Skin of body (tissue), 1 donor: ENCODE measurements at regions not wholly inside any gene's neighbourhood (a gene's known extent, or its start where the extent isn't known, plus 50 kb on each side); places are given as distances from the start of the nearest gene placed in this dataset.
A peak's percentile ranks its signal among the peaks of the same experiment; 100 is the strongest.
"Not testable (repeated sequence)": the region's sequence is repeated elsewhere in the genome, so short reads cannot be mapped to it uniquely, and the experiment has no call there.

Experiments
- DNase-seq: peaks from one replicate; lab custom pipeline; 2025; lab: John Stamatoyannopoulos, UW

DNA sequence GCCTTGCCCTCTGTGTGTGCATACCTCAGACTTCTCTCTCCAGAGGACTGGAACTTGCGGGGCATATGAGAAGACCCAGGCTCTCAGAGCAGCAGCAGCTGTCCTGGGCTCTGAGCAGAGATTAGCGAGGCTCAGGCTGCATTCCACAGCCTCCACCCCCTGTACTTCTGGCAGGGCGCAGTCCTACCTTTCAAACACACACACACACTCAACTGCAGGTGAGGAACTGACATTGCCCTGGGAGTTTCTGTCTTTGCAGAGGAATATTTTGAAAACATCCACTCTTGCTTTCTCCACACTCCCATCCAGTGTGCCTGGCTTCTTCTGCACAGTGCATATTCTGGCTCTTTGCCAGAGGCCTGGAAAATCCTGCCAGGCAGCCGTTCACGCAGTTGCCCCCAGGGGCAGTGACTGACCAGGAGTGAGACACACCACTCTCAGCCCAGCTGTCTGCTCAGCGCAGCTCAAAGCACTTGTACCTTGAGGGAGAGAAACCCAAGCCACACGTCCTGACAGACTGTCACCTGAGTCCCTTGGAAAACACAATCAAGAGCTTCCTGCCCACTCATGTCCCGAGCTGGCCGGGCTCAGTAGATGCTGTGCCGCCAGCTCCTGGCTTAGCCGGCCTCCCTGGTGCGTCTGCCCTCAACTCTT, 460.8 kb downstream of the RNF144A start:
- DNase-seq, result no peak

DNA sequence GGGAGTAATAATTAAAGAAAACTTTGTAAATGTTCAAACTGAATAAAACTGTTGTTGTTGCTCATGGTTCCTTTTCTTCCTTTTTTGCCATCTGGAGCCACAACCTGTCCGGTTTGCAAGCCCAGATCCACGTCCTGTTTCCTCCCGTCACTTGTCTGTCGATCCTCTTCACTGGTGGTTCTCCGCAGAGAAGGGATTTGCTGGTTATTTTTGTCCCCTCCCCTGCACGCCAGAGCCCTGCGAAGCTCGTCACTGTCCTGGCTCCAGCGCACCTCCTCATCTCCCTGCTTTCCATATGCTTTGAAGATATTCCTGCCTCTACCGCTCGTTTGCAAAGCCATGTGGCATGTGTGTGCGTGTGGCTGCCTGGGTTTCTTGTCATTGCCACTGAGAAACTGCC, 461.4 kb downstream of the RNF144A start:
- DNase-seq, result no peak

DNA sequence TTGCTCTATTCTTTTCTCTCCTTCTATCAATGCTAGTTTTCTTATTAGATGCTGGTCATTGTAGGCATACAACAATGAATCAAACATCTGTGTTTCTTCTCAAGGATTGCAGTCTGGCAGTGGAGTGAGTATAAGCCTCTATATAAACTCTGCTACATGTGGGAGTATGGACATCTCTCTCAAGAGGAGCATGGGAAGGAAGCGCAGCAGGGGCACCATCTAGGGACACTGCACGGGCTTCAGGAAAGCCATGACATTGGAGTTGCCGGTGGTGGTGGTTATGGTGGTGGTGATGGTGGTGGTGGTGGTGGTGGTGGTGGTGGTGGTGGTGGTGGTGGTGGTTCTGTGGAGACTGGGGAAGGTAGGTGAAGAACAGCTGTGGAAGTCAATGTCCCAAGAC, 462.6 kb downstream of the RNF144A start:
- DNase-seq, result no peak

DNA sequence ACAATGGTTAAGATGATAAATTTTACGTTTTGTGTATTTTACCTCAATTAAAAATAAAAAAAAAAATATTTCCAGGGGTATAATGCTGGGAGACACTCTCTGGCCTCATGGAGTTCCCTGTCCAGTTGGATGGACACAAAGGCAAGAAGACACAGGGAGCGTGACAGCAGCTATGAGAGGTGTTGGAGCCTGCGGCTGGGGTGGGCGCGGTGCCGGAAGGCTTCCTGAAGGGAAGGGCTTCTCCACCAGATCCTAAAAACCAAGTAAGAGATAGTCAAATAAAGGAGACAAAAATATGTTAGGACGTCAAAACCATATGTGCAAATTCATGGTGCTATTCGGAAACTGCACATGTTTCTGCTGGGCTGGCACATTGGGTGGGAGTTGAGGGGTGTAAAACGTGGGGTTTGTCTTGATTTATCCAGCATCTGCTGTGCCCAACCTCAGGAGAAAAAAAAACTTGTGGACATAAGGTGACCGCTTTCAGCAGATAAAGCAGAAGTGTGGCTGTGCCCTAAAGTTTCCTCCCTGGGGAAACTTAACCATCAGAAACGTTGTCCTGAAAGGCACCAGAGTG, 467.6 kb downstream of the RNF144A start:
- no peak for DNase-seq

DNA sequence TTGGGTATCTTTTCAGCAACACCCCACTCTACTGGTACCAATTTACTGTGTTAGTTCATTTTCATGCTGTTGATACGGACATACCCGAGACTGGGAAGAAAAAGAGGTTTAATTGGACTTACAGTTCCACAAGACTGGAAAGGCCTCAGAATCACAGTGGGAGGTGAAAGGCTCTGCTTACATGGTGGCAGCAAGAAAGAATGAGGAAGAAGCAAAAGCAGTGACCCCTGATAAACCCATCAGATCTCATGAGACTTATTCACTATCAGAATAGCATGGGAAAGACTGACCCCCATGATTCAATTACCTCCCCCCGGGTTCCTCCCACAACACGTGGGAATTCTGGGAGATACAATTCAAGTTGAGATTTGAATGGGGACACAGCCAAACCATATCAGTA, 473.1 kb downstream of the RNF144A start:
- DNase-seq, result not testable (repeated sequence)

DNA sequence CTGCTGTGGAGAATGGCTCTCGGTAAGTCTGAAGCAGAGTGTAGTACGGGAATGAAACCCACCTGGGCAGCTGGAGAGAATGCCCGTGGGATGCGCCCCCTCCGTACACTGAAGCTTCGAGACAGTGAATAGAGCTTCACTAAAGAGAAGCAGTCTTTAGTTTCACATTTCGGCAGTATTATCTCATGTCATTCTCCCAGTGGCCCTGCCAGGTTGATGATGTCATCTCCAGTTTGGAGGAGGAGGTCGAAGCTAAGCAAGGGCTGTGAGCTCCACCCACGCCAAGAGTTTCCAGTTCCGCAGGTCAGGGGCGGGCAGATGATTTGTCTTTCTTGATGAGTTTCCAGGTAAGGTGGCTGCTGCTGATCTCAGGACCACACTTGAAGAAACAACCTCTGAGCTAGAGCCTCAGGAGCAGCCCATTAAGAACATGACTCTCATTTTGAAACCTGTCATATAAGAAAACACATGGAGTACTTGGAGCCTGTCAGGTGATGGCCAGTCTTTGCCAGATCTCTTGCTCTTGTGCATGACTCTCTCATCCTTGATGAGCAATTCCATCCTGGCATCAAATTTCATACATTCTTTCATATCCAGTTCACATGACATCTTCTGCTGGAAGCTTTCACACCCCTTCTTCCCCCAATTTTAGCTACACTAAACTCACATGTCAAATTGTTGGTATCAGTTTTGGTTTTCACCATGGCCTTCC, 475.0 kb downstream of the RNF144A start:
- no peak for DNase-seq

DNA sequence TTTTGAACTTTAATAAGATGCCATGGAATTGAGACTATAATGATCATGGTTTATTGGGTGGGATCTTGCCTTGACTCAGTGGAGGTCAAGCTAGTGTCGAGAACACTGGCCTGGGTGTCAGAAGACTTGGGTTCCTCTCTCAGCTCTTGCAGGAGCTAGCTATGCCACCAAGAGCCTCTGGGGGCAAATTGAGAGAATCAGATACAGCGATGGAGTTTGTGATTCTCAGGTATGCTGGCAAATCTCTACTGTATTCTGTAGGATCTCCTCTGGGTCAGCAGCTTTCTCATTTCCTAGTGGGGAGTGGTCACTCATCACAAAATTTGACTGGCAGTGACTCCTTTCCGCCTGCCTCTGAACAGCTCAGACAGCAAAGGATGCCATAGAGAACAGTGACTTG, 477.0 kb downstream of the RNF144A start:
- DNase-seq, result no peak

DNA sequence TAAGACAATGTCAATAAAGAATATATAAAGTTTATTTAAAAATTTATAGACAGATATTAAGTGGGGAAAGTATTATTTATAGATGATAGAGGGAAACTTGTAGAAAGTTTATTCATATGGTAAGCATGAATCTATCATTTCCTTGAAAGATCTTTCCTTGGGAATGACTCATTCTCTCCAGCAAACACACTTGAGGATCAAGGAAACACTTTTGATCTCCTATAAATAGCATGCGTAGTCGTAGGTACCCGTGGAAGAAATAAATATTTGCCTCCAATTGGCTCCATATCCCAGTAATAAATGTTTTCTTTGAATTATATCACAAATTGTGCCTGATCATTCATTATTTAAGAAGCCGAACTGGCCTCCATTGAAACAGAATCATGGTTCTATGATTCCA, 483.4 kb downstream of the RNF144A start:
- DNase-seq, result no peak

DNA sequence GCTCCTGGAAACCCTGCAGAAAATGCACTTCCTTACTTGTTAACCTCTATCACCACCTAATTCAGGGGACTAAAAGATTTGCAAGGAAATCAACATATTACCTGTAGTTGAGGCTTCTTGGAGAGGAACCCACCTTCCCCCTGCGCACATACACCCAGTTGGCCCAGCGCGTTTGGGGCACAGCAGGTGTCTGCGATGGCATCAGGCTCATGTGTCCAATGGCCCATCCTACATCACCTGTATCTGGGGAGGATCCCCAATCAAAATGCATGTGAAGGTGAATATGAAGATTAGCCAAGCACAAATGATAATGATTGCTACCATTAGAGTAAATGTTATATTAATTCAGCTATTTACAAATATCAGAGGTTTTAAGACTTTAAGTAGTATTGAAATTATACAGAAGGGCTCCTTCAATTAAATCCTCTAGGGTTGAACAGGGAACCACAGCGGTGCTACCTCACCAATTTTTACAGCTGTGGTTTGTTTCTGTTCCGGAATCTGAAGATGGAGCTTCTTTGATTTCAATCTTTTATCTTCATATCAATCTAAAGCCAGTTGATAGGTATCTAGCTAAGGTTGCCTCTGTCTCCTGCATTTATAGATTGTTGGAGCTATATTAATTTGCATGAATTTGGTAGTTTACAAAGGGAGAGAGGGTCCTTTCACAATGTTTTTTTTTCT, 486.0 kb downstream of the RNF144A start:
- DNase-seq, result no peak

DNA sequence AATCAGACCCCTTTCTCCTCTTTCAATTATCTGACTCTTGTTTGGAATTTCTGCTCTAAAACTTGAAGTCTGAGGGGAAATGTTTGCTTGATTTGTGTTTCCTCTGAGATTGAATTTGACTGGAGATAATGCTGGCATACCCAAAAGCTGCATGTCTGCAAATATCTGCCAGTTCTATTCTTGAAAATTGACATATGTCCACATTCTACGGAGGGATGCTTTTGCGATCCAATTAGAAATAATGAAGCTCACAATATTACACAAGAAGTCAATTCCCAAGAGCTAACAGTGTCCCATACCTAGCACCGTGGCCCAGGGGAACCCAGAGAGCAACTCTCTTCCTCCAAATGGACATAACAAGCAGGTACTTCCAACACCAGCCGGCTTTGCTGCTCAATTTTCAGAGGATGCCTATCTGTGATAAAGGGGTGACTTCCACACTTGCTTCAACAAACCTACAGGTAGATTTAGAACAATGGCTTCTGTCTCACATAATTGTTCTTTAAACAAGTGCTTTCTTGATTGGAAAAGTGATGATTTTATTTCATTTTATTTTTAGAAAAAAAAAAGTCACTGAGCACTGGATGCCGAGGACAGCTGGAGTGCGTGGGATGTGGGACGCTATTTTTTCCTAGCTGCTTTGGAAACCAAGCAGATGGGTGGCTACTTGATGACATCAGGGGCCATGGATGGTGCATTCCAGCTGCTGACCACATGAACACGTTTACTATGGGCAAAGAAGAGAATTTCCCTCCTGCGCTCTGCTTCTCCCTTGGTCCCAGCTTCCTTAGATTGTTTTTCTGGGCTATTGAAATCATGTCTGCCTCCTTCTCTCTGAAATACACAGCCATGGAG, 488.9 kb downstream of the RNF144A start:
- no peak for DNase-seq

DNA sequence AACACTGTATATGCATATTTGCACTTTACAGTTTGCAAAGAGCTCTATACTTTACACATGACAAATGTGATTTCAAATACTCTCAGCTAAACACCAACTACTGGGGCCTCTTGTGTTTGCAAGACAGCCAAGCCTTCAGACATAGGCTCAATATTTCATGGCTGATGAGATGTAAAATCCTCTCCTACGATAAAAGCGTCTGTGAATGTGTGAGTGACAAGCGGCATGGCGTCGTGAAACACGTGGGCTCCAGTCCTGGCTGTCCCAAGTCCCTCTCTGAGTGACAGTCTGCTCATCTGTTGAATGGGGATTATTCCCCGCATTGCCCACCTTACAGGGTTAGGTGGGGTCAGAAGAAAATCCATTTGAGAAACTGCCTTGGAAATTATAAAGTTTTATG, 489.8 kb downstream of the RNF144A start:
- DNase-seq, result no peak

DNA sequence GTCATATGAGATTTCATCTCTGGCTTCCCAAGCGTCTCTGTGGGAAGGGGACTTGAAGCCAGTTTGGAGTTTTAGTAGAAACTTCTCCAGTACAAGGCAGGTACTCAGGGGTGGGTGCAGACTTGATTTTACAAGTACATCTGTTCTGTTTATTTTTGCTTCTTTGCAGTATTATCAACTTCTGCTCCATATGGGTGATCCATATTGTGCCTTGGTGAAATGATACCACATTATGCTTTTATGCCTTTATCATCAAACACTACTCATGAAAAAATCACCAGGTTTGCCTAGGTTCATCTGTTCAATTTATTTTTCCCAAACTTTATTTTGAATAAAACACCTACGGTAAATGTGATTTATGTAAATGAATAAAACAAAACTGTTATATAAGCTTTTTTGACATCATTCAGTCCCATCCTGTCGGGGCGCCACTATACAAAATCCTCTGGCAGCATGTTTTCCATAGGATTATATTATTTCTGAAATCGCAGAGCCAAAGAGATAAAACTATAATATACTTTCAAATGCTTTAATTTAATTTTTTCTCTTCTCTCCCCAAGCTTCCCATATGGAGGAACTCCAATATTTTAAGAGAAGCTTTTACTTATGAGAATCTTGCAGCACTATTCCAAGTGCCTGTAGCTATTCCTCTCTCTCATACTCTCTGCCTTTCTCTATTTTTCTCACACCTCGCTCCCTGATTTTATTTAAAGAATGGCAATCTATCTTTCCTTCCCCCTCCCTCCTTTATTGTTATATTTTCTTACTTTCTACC, 490.9 kb downstream of the RNF144A start:
- DNase-seq, result no peak

DNA sequence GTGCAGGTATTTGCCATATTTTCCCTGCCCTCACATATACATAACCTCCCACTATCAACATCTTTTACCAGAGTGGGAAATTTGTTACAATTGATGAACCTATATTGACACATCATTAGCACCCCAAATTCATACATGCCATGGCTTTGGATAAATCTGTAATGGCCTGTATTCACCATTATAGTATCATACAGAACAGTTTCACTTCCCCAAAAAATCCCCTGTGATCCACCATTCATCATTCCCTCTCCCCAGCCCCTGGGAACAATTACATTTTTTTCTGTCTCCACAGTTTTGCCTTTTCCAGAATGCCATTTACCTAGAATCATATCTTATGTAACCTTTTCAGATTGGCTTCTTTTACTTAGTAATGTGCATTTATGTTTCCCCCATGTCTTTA, 494.5 kb downstream of the RNF144A start:
- no peak for DNase-seq

DNA sequence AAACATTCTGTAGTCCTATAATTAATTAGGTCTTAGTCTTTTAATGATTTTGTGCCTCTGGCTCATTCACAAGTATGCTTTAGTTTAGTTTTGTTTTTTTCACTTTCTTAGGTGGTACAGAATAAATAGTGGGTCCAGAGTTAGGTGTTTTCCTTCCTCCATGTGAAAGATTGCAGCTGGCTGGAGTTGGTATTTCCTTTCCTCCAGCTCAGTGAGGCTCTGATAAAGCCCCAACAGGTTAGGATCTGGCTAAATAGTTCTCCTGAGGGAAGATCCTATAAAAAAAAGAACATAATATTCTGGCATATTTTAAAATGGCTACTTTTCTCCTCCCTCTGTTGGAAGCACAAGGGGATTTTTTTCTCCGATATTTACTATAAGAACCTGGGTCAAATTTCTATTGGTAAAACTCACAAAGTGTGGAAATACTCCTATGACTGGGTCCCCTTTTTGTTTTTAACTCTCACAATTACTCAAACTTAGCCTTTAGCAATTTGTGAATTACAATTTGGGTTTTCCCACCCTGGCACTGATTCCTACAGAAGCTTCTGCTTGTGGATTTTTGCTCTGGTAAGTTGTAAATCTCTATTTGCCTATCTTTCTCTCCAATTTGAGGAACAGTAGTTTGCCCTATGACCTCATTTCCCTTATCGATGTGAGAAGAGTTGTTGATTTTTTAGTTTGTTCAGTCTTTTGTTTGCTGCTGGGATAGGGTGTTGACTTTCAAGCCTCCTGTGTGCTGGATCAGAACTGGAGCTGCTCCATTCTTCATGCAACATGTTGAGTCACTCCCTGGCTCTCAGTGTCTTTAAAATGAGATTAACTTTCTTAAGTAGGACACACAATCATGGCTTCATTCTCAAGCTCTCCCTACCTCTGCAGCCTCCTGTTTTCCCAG, 500.9 kb downstream of the RNF144A start:
- DNase-seq, result no peak

DNA sequence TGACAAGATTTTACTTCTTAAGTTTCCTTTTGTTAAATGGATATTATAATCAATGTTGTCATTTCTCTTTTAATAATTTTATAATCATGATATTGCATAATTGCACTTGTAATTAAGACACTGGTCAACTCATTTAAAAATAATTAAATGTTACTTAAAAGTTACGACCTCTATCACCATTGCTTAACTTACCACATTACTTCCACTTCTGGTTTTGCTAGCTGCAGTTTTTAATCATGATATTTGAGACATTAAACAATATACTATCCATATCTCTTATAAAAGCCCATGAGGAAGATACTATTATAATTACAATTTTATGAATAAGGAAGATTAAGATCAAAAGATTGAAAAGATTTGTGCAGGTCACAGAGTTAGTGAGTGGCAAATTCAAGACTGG, 502.0 kb downstream of the RNF144A start:
- DNase-seq, result no peak

DNA sequence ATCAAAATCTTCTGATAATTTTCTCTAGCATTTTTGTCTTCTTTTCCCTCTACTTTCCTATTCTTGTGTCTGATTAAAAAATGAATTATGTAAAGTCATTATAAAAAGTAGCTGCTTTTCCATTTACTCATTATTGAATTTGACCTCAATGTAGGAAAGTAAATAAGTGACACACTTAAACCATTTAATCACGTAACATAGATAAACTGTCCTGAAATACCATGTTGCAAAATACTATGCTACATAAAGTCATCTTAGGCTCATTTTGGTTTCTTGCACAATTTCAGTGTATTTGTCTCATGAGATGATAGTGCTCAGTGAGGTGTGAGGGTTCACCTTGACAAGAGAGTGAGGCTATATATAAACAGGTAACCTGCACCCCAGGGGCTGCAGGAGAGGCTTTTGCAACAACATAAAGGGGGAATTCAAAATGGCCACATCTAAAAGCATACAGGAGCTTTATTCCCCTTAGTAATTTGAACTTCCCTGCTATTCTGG, 502.7 kb downstream of the RNF144A start:
- DNase-seq, result no peak

DNA sequence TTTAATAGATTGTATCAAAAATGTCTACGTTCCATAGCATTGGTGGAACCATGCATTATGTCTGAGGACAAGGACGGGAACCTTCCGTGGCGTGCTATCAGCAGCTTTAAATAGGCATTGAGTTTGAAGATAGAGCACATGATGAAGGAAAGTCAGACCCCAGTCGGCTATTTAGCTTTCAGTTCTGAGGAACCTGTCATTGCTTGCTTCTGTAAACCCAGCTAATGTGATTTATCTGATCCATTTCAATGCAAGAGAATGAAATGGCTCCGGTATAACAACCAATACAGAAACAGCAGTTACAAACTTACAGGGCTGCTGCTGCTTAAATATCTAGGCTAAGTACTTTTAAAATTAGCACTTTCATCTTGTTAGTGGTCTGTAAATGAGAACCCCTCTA, 503.3 kb downstream of the RNF144A start:
- DNase-seq, result no peak

DNA sequence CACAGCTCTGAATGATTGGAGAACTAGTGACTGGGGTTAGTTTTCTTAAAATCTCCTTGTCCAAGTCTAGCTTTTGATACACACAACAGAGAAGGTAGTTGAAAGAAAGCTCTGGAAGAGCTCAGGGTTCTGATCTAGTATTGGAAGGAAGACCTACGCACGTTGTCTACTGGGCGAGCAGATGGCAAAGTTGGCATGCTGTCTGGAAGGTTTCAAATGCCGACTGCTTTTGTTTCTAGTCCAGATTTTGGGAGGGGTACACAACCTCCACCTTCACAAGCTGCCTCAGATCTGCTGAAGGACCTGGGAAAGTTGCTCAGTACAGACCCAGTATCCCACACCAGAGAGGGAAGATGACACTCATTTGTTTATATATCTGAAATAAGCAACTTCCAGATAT, 507.3 kb downstream of the RNF144A start:
- no peak for DNase-seq

DNA sequence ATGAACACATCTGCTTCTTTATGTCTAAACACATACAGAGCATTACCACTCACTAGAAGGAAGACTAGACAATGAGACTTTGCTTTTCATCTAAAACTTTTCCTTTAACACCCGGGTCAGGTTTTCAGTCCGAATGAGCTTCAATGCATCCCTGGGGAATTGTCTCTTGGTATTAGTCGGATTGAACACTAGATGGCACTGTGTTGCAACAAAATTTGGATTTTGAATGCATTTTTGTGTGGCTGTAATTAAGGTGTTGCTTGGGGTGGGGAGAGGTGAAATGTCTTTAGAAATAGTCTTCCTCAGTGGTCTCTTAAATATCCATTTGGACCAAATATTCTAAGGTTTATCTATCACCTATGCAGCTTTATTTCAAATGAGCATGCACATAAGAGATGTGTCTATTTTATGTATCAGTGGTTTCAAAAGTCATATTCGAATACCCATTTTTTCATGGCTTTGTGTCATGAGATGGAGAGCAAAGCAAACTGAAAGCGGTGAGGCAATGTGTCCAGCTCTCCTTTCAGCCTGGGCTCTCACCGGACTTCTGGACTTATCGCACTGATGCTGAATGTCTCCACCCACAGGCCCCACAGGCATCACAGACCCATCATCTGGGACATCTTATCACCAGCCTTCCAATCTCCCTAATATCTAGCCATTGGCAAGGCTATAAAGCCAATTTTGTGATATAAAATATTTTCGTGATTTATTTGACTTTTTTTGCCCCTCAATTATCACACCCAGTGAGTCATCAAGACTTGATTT, 510.3 kb downstream of the RNF144A start:
- DNase-seq, result peak; percentile 61
